ENCODE measurements at regions not wholly inside any gene's neighbourhood (a gene's known extent, or its start where the extent isn't known, plus 50 kb on each side); places are given as distances from the start of the nearest gene placed in this dataset.

- no peaks in the 10 kb centered on the region for H3K36me3 ChIP-seq
- no peak overlapping the region for H3K27ac ChIP-seq
- no peaks in the 10 kb centered on the region for H3K9me3 ChIP-seq
- no peak overlapping the region for H3K4me3 ChIP-seq
- WGBS, 2 donors, result 52 to 75% methylated on average over 6 of the region's 6 CpGs
- DNase-seq, result no peak
- H3K27me3 ChIP-seq, result no peaks in the 10 kb centered on the region
- TF ChIP-seq CTCF (IDR thresholded peaks at IDR 0.05) (no peak), POLR2A (IDR thresholded peaks at IDR 0.05) (no peak)
- intact Hi-C loops (cut with DNase I), result no loop called here
- no peaks in the 10 kb centered on the region for H3K4me1 ChIP-seq
These were observed 460.2 kb downstream of the LRATD1 start for GRCh38 chr2:15092691-15093090.

GRCh38 chr2:15094161-15094560 lies 461.6 kb downstream of the LRATD1 start:
- TF ChIP-seq CTCF (IDR thresholded peaks at IDR 0.05) (no peak), POLR2A (IDR thresholded peaks at IDR 0.05) (no peak)
- Histone ChIP-seq H3K27ac (no peak overlapping the region), H3K9me3 (no peaks in the 10 kb centered on the region), H3K36me3 (no peaks in the 10 kb centered on the region), H3K27me3 (no peaks in the 10 kb centered on the region), H3K4me3 (no peak overlapping the region), H3K4me1 (no peaks in the 10 kb centered on the region)
- 77 to 100% methylated on average over 1 of the region's 1 CpG for WGBS, 2 donors
- intact Hi-C loops (cut with DNase I), result no loop called here
- DNase-seq, result no peak

- H3K4me3 ChIP-seq, result no peak overlapping the region
- H3K27ac ChIP-seq, result no peak overlapping the region
- no peaks in the 10 kb centered on the region for H3K36me3 ChIP-seq
- DNase-seq, result no peak
- H3K27me3 ChIP-seq, result no peaks in the 10 kb centered on the region
- H3K9me3 ChIP-seq, result no peaks in the 10 kb centered on the region
- intact Hi-C loops (cut with DNase I), result no loop called here
- H3K4me1 ChIP-seq, result no peaks in the 10 kb centered on the region
- no peak for TF ChIP-seq POLR2A (IDR thresholded peaks at IDR 0.05)
- TF ChIP-seq CTCF (IDR thresholded peaks at IDR 0.05), result no peak
These were observed 464.3 kb downstream of the NBAS start for GRCh38 chr2:15096873-15097272.

- no peak overlapping the region for H3K4me3 ChIP-seq
- 55 to 58% methylated on average over 1 of the region's 1 CpG for WGBS, 2 donors
- H3K27me3 ChIP-seq, result no peaks in the 10 kb centered on the region
- H3K9me3 ChIP-seq, result peaks cover 0 to 17% (median 3%) of the 10 kb centered on the region in 3 donors
- no peak for DNase-seq
- no peak overlapping the region for H3K27ac ChIP-seq
- TF ChIP-seq CTCF (IDR thresholded peaks at IDR 0.05) (no peak), POLR2A (IDR thresholded peaks at IDR 0.05) (no peak)
- intact Hi-C loops (cut with DNase I), result no loop called here
- H3K36me3 ChIP-seq, result no peaks in the 10 kb centered on the region
- no peaks in the 10 kb centered on the region for H3K4me1 ChIP-seq
These were observed 454.0 kb downstream of the NBAS start for GRCh38 chr2:15107137-15107536.

- intact Hi-C loops (cut with DNase I), result no loop called here
- 88 to 100% methylated on average over 1 of the region's 1 CpG for WGBS, 2 donors
These were observed 449.4 kb downstream of the NBAS start for GRCh38 chr2:15111718-15112117.

More at GRCh38 chr2:15111718-15112117, 449.4 kb downstream of the NBAS start:
- Histone ChIP-seq H3K36me3 (no peaks in the 10 kb centered on the region), H3K9me3 (peaks cover 0 to 33% (median 4%) of the 10 kb centered on the region in 3 donors), H3K27me3 (no peaks in the 10 kb centered on the region), H3K4me1 (no peaks in the 10 kb centered on the region), H3K4me3 (no peak overlapping the region), H3K27ac (no peak overlapping the region)
- no peak for DNase-seq
- TF ChIP-seq CTCF (IDR thresholded peaks at IDR 0.05), result no peak
- TF ChIP-seq POLR2A (IDR thresholded peaks at IDR 0.05), result no peak
